HEK293 (cell line): ENCODE measurements at regions not wholly inside any gene's neighbourhood (a gene's known extent, or its start where the extent isn't known, plus 50 kb on each side); places are given as distances from the start of the nearest gene placed in this dataset.

Experiments
- CTCF ChIP-seq: fragments of 450-650 bp; formaldehyde crosslinking; IDR thresholded peaks from 2 replicates; pipeline ENCODE4 v1.5.1; 2016; ENCODE audit warnings: missing biosample characterization, missing genetic modification characterization
- PATZ1 ChIP-seq: fragments of 450-650 bp; formaldehyde crosslinking; IDR thresholded peaks from 2 replicates; pipeline ENCODE4 v1.5.1; 2016; ENCODE audit warnings: missing biosample characterization, missing genetic modification characterization
- SP2 ChIP-seq: fragments of 450-650 bp; formaldehyde crosslinking; IDR thresholded peaks from 2 replicates; pipeline ENCODE4 v1.5.1; 2016; ENCODE audit warnings: missing biosample characterization, missing genetic modification characterization
- ZNF658 ChIP-seq: fragments of 450-650 bp; formaldehyde crosslinking; IDR thresholded peaks from 2 replicates; pipeline ENCODE4; 2016; ENCODE audit warnings: missing biosample characterization, missing genetic modification characterization
- ZSCAN5A ChIP-seq: fragments of 450-650 bp; formaldehyde crosslinking; IDR thresholded peaks from 2 replicates; pipeline ENCODE4 v1.5.1; 2016; ENCODE audit warnings: missing biosample characterization, missing genetic modification characterization

- TF ChIP-seq PATZ1 (tag by site-specific recombination) (no peak), SP2 (tag by site-specific recombination) (no peak), ZSCAN5A (tag by site-specific recombination) (no peak), CTCF (tag by site-specific recombination) (no peak), ZNF658 (tag by site-specific recombination) (no peak)
Observed at GRCh38 chr11:36818410-36818809, 220.4 kb upstream of the RAG2 start.
